HG03520 (cell line): ENCODE measurements at regions not wholly inside any gene's neighbourhood (a gene's known extent, or its start where the extent isn't known, plus 50 kb on each side); places are given as distances from the start of the nearest gene placed in this dataset.
"Not testable (repeated sequence)": the region's sequence is repeated elsewhere in the genome, so short reads cannot be mapped to it uniquely, and the experiment has no call there.

ENCODE experiments used
- ATAC-seq: cut with Tn5 transposase; IDR thresholded peaks from one replicate; pipeline ENCODE4 v1.9.1; 2021; ENCODE audit warnings: mild to moderate bottlenecking, moderate library complexity; ENCODE audit not compliant: unreplicated experiment

DNA sequence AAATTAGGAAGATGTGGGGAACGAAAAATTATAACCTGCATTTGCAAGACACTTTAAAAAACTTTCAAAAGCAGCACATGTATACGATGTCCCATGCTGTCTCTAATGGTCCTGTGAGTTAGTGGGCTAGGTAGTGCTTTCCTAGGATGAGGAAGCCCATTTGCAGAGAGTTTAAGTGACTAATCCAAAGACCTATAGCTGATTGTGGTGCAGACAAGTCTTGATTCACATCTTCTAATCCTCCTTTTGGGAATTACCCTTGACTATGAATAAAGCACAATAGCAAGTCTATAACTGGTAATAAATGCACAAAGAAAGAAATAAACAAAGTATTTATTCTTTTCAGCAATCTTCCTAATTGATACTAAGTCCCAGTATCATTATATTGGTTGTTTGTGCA lies 234.6 kb upstream of the FANCL start:
- ATAC-seq = no peak

DNA sequence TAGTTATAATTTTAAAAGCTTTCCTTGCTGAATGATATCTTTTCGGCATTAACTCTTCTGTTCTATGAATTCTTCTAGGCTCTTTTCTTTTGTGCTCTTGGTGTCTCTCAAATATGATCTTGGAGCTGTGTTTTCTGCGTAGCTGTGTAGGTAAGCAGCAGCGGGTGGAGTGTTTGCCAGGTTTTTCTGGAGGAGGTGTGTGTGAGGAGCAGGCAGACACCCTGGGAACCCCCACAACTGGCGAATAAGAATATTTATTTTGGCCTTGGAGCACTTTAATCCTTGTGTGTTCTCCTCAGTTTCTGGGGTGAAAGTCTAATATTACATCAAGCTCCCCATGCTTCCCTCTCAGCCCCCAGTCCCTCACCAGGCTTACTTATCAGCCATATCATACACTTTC lies 232.0 kb upstream of the FANCL start:
- no peak for ATAC-seq

DNA sequence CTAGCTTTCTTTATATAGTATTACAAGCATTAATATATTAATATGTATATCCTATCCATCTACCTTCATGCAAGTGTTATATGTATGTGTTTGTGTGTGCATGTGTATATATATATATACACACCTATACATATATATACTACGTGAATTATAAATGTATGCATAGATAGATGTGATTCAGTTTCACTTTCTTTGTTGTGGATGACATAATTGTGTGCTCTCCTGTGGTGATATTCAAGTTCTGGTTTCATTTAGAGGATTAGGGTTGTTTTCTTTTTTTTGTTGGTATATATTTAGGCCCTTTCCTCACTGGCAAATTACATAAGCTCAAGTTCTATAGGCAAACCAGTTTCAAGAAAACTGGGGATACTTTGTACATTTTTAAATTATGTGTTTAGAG lies 225.7 kb upstream of the FANCL start:
- peak; percentile 74 for ATAC-seq

DNA sequence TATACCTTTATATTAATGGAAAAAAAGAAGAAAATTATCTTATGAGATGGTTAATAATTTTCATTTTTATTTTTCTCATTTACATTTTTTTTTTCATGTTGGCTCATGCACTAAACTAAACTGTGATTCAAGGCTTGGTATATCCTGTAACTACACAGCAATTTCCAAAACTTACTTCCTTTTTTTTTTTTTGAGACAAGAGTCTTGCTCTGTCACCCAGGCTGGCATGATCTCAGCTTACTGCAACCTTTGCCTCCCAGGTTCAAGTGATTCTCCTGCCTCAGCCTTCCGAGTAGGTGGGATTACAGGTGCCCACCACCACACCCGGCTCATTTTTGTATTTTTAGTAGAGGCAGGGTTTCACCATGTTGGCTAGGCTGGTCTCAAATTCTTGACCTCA lies 224.9 kb upstream of the FANCL start:
- not testable (repeated sequence) for ATAC-seq

DNA sequence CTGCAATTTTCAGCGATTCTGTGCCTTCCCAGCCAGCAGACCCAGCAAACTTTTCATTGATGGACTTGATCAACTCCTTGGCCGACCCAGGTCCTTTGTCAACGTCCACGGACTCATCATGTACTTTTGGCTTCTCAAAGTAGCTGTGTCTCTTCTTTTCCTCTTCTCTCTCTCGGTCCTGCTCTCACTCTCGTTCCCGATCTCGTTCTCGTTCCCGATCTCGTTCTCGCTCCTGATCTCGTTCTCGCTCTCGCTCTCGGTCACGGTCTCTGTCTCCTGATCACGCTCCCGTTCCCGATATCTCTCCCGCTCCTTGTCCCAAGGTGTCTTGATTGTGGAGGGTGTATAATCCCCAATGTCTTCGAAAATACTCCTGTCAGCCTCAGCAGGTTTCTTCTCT lies 219.5 kb upstream of the FANCL start:
- no peak for ATAC-seq

DNA sequence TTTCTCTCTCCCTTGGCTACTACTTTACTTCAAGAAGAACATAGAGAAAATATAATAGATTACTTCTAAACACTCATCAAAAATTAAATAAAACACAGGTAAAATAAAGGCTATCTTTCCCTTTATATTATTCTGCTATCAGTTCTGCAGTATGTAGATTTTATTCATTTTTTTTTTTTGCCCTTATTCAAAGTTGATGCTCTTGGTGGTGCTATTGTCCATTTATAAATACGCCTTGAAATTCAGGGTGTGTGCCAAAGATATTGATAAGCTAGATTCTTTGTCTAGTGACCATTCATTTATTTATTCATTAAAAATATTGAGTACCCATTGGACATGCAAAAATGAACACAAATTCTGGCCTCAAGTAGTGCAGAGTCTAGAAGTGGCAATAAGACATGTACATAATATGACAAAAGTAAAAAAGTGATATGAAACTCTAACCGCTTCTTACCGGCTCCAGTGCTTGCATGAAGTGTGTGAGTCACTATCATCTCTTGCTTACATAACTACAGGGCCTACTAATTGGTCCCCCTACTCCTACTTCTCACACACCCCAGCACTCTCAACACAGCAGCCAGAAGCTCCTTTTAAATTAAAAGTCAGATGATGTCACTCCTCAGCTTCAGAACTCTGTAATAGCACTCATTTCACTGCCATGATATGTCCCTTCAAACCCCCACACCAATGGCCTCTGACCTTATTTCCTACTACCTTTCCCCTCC lies 208.3 kb upstream of the FANCL start:
- peak; percentile 95 for ATAC-seq

DNA sequence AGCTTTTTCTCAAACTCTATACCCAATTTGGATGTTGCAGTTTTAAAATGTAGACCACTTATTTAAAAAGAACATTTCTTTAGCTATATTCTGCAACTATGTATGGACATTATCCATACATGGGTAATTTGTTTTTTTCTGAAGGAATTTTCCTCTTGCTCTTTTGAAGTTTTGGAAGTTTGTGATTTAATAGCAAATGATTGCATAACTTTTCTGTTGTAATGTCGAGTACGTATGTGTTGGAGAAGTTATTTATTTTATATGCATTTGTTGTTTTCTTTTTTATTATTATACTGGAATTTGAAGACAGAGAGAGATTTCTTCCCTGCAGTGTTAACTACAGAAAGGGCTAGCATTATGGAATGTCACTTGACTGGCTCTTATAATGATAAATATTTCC lies 207.7 kb upstream of the FANCL start:
- no peak for ATAC-seq

DNA sequence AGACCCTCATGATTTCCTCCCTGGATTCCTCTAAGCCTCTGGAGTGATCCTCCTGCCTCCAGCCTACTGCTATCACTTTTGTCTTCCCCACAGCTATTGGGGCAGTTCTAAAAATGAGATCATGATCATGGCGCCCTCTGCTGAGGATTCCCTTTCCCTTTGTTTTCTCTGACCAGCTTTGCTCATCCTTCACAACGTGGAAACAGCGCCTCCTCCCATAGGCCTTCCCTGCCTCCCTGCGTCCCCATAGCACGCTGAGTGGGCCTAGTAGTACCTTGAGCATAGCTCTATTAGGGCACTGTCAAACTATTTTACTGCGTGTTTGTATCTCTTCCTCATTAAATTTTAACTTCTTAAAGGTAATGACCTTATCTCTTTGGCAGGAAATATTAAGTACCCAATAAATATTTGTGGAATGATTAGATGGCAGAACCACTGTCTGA lies 207.0 kb upstream of the FANCL start:
- ATAC-seq = no peak

DNA sequence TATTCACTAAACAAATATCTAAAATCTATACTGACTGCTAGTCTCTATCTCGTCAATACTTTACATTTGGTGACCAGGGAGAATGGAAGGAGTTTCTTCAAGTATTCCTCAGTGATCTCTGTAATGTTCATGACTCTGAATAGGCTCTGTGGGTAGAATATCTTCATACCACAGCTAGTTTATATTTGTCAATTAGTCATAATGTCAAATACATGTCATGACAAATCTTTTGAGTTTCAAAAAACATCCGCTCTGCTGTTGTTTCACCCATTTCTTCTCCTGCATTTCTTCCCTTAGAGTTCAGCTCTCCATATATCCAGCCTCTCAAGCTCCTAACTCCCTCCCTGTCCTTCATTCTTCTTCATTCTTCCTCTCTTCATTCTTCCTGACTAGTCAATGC lies 206.5 kb upstream of the FANCL start:
- no peak for ATAC-seq

DNA sequence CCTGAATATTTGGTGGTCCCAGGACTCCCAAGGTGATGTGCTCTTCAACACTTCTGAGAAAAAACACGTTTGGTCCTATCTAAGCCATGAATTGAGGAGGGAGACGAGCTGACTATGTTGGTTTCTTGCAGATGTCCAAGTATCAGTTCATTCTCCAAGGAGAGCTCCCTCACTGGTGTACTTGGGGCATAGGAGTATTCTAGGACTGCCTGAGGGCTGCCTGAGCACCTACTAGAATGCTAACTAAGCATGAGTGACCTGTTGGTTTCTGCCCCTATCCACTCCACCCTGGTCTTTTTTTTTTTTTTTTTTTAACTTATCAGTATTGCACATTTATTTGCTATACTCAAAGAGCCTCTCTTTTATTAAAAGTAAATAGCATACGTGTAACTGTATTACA lies 200.5 kb upstream of the FANCL start:
- no peak for ATAC-seq

DNA sequence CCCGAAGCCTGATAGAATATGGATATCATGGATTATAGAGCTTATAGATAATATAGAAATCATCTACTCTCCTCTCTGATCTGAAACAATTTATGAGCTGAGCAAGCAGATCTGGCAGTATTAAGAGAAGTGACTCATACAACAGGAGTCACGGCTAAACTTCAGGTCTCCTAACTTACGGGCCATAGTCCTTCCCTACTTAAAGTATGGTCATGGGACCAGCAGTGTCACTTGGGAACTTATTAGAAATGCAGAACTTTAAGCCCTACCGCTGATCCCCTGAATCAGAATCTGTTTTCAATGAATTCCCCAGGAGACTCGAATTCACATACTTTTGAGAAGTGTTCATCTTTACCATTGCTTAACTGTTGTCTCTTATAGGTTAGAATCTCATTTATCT lies 195.7 kb upstream of the FANCL start:
- ATAC-seq = no peak

DNA sequence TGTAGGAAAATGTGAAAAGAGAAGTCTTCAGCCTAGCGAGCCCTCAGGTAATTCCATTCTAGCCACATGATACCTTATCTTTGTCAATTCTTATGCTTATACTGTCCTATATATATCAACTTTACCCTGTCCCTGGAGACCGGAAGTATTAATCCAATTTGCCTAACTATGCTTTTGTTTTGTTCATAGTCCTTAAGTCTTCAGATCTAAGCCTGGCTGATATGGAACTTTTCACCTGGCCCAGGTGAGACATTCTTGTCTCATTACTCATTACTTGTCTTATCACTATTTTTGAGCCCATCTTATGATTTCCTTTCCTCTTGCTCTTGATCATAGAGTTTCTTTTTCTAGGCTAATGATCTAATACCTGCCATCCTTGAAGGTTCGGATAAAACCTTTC lies 194.1 kb upstream of the FANCL start:
- ATAC-seq = no peak

DNA sequence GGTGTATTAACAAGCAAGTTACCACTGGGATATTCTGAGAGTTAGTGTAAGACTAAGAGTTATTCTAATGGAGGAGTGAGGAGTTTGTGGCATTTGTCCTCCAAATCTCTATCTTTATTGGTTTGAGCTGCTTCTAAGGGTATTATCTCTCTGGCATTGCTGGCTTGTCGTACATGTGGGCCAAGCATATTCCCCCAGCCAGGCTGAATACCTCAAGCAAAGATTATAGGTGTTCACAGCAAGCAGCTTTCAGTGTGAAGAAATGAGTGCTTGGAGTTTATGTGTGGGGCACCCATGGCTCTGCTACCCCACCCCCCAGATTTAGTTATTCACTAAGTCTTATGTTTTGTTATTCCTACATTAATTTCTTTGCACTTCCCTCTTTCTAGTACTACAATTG lies 193.6 kb upstream of the FANCL start:
- ATAC-seq = no peak

DNA sequence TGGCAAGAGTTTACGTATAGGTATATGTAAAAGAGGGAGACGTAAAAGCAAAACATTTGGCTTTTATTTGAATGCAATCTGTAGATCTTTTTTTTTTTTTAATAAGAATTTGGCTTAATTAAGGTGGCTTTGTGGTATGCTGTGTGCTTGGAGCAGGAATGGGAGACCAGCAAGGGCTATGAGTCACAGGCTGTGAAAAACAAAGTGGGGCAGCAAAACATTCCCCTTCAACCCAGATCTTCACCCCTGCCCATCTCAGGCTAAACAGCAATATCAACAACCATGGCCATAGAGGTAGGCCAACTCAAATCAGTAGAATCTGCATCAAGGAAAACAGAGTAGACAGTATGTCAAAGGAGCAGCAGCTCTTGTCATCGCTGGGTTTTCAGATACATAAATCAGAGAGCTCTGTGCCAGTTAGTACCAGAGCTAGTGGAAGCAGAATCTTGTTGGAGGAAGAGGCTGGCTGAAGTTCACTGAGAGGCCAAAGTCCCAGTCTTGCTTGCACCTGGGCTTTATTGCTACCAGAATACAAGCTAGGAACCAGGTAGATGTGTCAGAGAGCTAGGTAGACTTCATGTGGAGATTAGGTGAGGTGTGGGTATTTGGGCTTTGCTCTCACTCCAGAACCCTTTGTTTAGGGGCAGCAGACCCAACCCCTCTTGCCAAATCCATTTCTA lies 191.5 kb upstream of the FANCL start:
- no peak for ATAC-seq

DNA sequence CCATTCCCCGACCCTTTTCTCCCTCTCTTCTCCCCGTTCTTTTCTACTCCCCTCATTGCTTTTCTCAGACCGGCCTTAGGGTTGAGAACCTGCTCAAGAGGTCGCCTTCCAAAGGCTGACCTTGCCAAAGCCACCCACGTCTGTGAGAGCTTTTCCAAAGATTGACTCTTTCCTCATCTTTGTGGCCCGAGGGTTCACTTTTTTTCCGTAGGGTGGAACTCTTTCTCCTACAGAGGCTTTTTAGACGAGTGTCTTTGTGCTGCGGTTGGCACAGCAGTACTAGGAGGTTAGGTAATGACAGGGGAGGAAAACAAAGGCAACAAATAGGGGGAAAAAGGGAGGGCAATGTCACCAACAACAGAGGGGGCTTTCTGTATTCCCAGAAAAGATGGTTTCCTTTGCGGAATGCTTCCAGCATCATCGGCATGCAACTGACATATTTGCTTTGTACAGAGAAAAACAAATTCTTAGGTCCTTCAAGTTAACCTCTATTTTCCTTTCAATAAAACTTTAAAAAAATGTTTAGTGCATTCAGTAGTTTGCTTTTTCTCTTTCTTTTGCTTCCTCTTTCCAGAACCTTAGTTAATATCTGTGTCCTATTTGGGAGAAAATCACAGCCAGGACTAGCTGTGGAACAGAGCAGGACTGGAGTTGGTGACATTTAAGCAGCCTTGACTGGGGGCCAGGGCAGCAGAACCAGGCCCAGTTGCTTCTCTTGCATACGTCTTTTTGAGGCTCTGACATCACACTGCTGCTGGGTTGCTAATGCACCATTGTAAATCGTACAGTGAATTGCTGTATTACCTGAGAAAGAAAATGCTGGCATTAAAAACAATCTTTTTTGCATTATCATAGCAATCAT lies 188.1 kb upstream of the FANCL start:
- no peak for ATAC-seq

DNA sequence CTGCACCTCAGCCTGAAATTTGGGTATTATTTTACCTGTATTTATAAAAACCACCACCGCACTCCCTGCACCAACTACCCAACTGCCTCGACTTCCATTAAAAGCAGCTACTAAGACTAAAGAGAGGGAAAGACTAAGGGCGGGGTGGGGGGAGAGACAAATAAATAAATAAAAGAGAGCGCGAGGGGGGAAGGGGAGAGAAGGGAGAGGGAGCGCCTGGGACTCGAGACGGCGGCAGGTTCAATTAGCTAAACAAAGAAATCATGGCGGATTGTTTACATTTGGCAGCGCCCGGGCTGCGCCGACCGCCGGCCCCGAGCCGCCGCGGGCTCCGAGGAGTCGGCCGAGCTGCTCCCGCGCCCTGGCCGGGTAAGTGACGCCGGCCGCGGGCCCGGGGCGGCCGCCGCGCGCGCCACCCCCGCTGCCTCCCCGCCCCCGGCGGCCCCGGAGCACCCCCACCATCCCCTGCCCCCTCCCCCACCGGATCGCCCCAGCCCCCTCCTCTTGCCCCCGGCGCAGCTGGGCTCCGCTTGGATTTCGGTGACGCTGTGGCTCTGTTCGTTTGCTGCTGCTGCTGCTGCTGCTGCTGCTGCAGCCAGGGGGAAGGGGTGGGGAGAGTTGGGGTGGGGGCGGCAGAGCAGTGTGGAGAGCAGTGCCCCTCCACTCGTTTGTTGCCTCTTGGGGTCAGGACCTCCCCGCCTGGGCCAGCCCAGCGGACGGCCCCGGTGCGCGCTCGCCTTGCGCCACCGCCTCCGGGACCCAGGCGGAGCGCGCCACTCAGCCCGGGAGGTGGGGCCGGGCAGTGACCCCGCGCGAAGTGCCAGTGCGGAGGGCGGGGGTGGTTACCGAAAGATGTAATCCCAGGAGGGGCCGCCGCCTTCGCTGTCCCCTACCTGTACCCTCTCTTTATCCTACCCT lies 187.2 kb upstream of the FANCL start:
- no peak for ATAC-seq

DNA sequence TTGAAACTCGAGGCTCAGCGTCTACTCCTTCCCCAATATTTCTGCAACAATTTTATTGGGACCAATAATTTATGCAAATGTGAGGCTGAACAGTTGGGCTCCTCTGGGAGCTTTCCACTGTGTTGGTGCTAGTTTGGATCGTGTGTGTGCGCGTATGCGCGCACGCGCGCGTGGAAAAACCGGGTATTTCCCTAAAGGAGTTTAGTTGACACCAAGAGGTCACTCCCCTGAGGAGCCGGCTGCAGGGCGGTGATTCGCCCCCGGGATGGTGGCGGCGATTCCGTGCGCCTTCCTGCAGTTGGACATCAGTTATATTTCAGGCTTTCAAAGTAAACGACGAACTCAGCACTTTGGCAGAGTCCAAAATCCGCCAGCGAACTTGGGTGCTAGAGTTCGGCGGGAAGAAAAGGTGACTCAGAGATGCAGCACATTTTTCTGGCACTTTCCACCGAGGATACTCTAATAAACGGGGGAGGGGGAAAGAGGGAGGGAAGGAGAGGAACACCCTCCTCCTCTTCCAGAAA lies 186.5 kb upstream of the FANCL start:
- ATAC-seq = no peak

DNA sequence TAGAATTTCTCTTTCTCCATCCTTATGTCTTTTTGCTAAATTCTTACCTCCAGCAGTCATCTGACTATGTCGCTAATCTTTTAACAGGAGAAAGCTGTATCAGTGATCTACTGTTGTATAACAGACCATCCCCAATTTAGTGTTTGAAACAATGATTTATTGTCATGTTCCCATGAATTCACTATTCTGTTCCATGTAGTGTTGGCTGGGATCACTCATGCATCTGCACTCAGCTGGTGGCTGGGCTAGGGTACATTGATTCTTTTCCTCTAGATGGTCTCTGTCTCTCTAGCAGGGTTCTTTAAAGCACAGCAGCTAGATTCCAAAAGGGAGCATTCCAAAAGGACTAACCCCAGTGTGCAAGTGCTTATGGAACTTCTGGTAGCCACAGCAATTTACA lies 184.2 kb upstream of the FANCL start:
- ATAC-seq = no peak

DNA sequence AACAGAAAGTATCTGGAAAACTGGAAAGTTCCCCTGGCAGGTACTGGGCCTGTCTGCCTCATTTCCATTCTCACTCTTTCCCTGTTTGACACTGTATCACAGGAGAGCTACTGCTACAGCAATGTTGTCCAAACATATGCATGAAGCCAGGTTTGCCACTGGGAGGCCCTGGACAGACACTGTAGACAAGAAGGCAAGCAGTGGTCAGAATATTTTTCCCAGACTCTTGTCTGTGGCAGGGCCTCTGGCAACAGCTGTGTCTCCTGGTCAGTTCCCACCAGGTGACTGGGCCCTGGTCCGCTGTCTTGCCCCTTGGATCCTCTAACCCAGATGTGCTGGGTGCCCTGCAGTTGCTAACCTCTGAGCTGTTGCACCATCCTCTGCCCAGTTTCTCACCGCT lies 178.9 kb upstream of the FANCL start:
- no peak for ATAC-seq

DNA sequence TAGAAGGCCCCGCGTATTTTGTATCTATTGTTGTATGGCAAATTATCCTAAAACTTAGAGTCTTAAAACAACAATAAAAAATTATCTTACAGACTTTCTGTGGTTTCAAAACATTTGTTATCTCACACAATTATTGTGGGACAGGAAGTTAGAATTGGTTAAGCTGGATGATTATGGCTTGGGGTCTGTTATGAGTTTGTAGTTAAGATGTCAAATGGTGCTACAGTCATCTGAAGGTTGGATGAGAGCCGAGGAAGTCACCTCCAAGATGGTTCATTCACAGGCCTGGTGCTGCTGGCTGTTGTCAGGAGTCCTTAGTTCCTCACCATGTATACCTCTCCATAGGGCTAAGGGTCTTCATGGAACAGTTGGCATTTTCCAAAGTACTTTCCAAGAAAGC lies 175.6 kb upstream of the FANCL start:
- no peak for ATAC-seq

DNA sequence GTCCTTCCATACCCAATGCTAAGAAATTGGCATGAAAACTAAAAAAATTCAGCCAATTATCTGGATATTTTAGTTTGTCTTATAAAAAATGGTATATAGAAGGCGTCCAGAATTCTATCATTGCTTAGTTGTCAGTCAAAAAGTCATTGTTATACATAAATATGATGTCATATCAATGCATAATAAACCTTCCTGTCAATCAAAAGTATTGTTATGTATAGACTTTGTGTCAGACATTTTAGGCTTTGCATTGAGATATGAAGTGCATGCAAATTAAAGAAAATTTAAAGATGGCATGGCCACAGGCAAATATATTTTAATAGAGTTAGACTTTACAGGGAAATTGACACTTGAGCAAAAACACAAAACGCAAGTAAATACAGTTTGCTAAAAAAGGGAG lies 173.4 kb upstream of the FANCL start:
- no peak for ATAC-seq
